SHP77 treated with DMSO at 0.1 percent for 48 hours (cell line): ENCODE measurements at regions not wholly inside any gene's neighbourhood (a gene's known extent, or its start where the extent isn't known, plus 50 kb on each side); places are given as distances from the start of the nearest gene placed in this dataset.

Experiments used
- DNase-seq: peaks from one replicate; lab custom pipeline; 2025; lab: John Stamatoyannopoulos, UW

- DNase-seq, result no peak
Measured at GRCh38 chrX:42442745-42443144, 335.2 kb downstream of the PPP1R2C start.

- DNase-seq, result no peak
Measured at GRCh38 chrX:42437211-42437610, 340.8 kb downstream of the PPP1R2C start.

DNA sequence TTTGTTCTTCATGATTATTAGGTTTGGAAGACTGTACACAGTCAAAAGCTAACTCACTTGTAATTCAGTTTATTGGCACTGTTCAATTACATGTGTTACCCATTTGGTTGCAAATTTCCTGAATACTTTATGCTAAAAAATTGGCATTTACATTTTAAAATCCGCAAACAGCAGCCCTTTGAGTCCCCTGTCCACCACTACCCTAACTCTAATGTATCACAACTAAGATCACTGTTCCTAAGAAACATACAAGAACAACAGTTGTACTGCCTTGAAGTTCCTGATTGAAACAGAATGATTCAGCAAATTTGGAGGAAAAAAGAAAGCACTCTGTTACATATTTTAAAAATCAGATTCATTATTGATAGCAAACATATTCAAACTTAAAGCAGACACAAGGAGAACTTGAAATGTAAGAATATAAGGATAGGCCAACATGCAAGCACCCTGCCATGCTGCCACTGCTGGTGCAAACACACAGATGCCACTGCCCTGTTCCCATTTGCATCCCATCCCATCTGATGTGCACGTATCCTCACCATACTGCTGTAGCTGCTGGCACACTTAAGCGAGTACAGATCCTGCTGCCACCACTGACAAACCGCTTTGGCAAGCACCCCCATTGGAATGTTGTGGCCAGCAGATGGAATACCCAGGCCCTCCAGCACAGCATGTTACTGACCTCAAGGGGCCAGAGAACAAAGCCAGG is 343.4 kb downstream of the PPP1R2C start:
- DNase-seq, result no peak

- no peak for DNase-seq
Measured at GRCh38 chrX:42432552-42432951, 345.4 kb downstream of the PPP1R2C start.

- no peak for DNase-seq
Measured at GRCh38 chrX:42422961-42423360, 355.0 kb downstream of the PPP1R2C start.

DNA sequence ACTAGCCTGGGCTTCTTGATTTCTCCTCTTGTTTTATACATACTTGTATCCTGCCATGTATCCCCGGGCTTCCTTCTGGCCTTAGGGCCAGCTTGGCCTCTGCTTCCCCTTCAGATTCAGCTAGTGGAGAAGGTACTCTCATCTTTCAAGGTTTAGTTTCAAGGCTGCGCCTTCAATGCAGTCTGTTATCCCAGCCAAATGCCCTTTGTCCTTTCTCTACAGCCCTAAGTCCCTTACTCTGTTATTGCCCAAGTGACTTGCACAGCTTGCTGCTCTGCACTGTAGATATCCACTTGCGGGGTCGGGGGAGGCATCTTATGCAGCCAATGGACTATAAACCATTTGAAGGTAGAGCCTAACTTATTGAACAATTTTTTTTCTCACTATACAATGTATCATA is 357.5 kb downstream of the PPP1R2C start:
- no peak for DNase-seq

- DNase-seq, result no peak
Measured at GRCh38 chrX:42415636-42416035, 362.3 kb downstream of the PPP1R2C start.

- DNase-seq, result no peak
Measured at GRCh38 chrX:42414057-42414456, 363.9 kb downstream of the PPP1R2C start.

DNA sequence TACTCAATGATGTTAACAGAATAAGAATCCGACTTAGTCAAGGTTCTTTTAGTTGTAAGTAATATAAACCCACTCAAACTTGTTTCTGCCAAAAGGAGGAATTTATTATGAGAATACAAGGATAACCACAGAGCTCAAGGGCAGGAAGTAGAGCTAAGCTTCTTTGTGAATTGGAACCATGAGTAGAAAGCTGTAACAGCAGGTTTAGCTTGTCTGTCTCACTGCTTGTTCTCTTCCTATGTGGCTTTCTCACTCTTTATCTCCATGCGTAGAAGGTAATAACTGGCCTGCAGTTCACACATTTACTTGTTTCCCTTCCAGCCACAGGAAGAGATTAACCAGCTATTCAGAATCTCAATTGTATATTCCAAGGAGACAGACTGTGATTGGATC is 378.3 kb downstream of the PPP1R2C start:
- no peak for DNase-seq

DNA sequence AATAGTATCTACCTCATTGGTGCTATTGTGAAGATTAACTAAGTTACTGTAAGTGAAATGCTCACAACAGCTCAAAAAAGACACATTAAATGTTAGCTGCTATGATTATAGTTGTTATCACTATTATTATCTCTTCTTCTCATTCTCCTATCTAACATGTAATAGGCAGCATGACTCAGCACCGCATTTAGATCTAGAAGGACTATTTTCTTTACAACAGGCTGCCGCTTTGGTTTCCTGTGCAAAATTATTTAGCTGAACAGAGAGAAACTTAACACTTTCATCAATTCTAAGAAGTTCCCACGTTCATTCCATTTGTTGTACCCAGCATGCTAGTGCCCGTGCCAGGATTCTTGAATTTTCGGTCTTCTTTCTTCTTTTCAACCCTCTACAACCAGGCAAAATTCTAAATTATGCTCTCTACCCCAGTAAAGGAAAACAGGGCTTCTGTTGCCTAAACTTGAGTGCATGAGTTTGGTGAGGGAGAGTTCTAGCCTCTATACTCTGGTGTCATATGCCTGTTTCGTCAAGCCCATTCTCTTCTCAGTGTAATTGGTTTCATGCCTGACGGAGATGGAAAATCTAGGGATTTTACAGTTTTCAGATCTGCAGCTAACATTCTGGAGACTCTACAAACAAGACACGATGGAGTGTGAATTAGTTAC is 378.9 kb downstream of the PPP1R2C start:
- DNase-seq, result no peak

DNA sequence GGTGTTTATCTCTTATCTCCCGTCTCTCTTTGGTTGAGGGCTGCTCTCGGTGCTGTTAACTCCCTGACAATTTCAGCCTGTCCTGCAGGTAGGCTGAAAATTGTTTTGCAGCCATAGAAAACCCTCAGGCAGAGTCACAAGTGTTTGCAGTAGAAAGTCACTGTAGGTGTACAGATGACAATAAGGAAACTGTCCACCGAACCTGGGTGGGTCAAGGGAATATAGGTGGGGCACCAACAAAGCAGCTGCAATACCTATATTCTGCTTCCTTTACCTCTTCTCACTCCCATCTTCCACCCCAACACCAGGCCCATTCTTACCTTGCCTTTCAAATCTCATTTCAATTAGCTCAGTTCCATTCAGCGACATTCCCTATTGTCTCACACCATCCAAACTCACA is 381.8 kb downstream of the PPP1R2C start:
- DNase-seq, result no peak

- no peak for DNase-seq
Measured at GRCh38 chrX:42392846-42393245, 385.1 kb downstream of the PPP1R2C start.

- DNase-seq, result no peak
Measured at GRCh38 chrX:42386681-42387080, 391.3 kb downstream of the PPP1R2C start.

GRCh38 chrX:42385730-42386129 is 392.2 kb downstream of the PPP1R2C start:
- DNase-seq, result no peak

- DNase-seq, result no peak
Measured at GRCh38 chrX:42384956-42385355, 393.0 kb downstream of the PPP1R2C start.

DNA sequence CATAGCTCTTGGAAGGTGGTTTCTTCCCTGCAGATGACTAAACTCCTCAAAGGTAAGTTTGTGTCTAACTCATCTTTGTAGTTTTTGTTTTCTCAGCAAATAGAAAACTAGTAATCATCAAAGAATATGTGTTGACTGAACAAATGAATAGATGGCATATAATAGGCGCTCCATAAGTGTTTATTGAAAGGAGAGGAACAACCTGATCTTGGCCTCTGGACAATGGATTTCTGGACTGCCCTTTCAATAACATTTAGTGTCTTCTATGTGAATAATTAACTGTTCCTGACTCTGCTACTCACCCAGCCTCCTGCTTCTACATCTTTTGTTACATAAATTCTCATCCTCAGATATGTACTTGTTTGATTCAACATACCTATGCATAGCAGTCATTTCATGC is 399.1 kb downstream of the PPP1R2C start:
- no peak for DNase-seq

GRCh38 chrX:42375086-42375485 is 402.9 kb downstream of the PPP1R2C start:
- DNase-seq, result no peak

DNA sequence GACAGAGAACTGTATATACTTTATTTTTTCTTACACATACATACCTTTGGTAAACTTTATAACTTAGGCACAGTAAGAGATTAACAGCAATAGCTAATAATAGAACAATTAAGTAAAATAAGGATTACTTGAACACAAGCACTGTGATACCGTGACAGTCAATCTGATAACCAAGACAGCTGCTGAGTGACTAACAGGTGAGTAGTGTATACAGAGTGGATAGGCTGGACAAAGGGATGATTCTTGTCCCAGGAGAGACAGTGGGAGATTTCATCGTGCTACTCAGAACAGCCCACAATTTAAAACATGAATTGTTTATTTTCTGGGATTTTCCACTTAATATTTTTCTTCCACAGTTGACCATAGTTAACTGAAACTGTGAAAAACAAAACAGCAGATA is 411.8 kb downstream of the PPP1R2C start:
- no peak for DNase-seq

GRCh38 chrX:42362219-42362618 is 415.7 kb downstream of the PPP1R2C start:
- no peak for DNase-seq

DNA sequence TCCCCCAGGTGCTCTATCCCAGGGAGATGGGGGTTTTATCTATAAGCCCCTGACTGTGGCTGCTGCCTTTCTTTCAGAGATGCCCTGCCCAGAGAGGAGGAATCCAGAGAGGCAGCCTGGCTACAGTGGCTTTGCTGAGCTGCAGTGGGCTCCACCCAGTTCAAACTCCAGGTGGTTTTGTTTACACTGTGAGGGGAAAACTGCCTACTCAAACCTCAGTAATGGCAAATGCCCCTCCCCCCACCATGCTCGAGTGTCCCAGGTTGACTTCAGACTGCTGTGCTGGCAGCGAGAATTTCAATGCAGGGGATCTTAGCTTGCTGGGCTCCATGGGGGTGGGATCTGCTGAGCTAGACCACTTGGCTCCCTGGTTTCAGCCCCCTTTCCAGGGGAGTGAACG is 419.6 kb upstream of the CASK start:
- DNase-seq, result peak; percentile 8
